Activated B cell treated with CpG ODN at 0.5 μM for 24 hours (primary cell): ENCODE measurements at regions not wholly inside any gene's neighbourhood (a gene's known extent, or its start where the extent isn't known, plus 50 kb on each side); places are given as distances from the start of the nearest gene placed in this dataset.

ENCODE experiments used
- ATAC-seq: fragments of 200-7000 bp; cut with Tn5 transposase; one replicate; pipeline ENCODE4 v1.10.0; 2021; ENCODE audit warnings: low read depth, mild to moderate bottlenecking, moderate library complexity
- CTCF ChIA-PET: fragments of 350-600 bp; sonication (Branson Sonifier 250); formaldehyde crosslinking; loops from one replicate; lab custom pipeline; 2021; ENCODE audit warnings: antibody characterized with exemption; lab: Charles Lee
- POLR2A ChIA-PET: fragments of 350-600 bp; sonication (Branson Sonifier 250); formaldehyde crosslinking; loops from one replicate; lab custom pipeline; 2021; ENCODE audit warnings: antibody characterized with exemption; lab: Charles Lee
- DNase-seq: peaks from one replicate; pipeline ENCODE4 v3.0.0; 2022
- H3K27ac Mint-ChIP-seq: one replicate; pipeline ENCODE4 v1.8.0; 2020; ENCODE audit warnings: mixed read lengths
- H3K27me3 Mint-ChIP-seq: one replicate; pipeline ENCODE4 v1.8.0; 2021; ENCODE audit warnings: mixed read lengths
- H3K36me3 Mint-ChIP-seq: one replicate; pipeline ENCODE4 v1.8.0; 2021; ENCODE audit warnings: low read depth, mixed read lengths
- H3K4me1 Mint-ChIP-seq: one replicate; pipeline ENCODE4 v1.8.0; 2021; ENCODE audit warnings: mixed read lengths
- H3K4me3 Mint-ChIP-seq: one replicate; pipeline ENCODE4 v1.8.0; 2020; ENCODE audit warnings: mild to moderate bottlenecking, mixed read lengths
- H3K9me3 Mint-ChIP-seq: one replicate; pipeline ENCODE4 v1.8.0; 2020; ENCODE audit warnings: mixed read lengths
- CTCF ChIP-seq: fragments of 200-600 bp; IDR thresholded peaks from one replicate; pipeline ENCODE4 v1.8.0; 2022; ENCODE audit warnings: antibody characterized with exemption, mild to moderate bottlenecking
- intact Hi-C: fragments of 100-400 bp; cut with micrococcal nuclease; formaldehyde crosslinking; loops from one replicate; pipeline ENCODE4 v1.15.1; 2024

GRCh38 chr17:69802045-69802740 is 272.8 kb upstream of the KCNJ16 start:
- H3K27me3 Mint-ChIP-seq = no peaks in the 10 kb centered on the region
- POLR2A ChIA-PET = no interaction called here
- no peak overlapping the region for H3K4me3 Mint-ChIP-seq
- no peaks in the 10 kb centered on the region for H3K4me1 Mint-ChIP-seq
- DNase-seq (no peak), ATAC-seq (no peak)
- H3K36me3 Mint-ChIP-seq = no peaks in the 10 kb centered on the region
- CTCF ChIA-PET = no interaction called here
- intact Hi-C loops = no loop called here
- TF ChIP-seq CTCF = no peak
- no peak overlapping the region for H3K27ac Mint-ChIP-seq
- no peaks in the 10 kb centered on the region for H3K9me3 Mint-ChIP-seq

- Mint-ChIP-seq H3K36me3 (no peaks in the 10 kb centered on the region), H3K4me3 (no peak overlapping the region), H3K4me1 (no peaks in the 10 kb centered on the region), H3K9me3 (no peaks in the 10 kb centered on the region), H3K27me3 (no peaks in the 10 kb centered on the region), H3K27ac (no peak overlapping the region)
- TF ChIP-seq CTCF = no peak
- ATAC-seq (no peak), DNase-seq (no peak)
- intact Hi-C loops = no loop called here
- POLR2A ChIA-PET = no interaction called here
- CTCF ChIA-PET = no interaction called here
Measured at GRCh38 chr17:69809331-69809730, 265.7 kb upstream of the KCNJ16 start.

- H3K27ac Mint-ChIP-seq = no peak overlapping the region
- no peaks in the 10 kb centered on the region for H3K27me3 Mint-ChIP-seq
Measured at GRCh38 chr17:69810326-69810965, 264.6 kb upstream of the KCNJ16 start.

GRCh38 chr17:69812240-69812837 is 262.7 kb upstream of the KCNJ16 start:
- H3K4me3 Mint-ChIP-seq = no peak overlapping the region
- no peak for TF ChIP-seq CTCF

More at GRCh38 chr17:69810326-69810965, 264.6 kb upstream of the KCNJ16 start:
- Mint-ChIP-seq H3K36me3 (no peaks in the 10 kb centered on the region), H3K4me1 (no peaks in the 10 kb centered on the region), H3K9me3 (no peaks in the 10 kb centered on the region), H3K4me3 (no peak overlapping the region)
- ATAC-seq = no peak
- no peak for TF ChIP-seq CTCF
- POLR2A ChIA-PET = no interaction called here
- CTCF ChIA-PET = no interaction called here
- no peak for DNase-seq
- intact Hi-C loops = no loop called here

GRCh38 chr17:69814031-69814430 is 261.0 kb upstream of the KCNJ16 start:
- ChIA-PET POLR2A (no interaction called here), CTCF (no interaction called here)
- H3K4me1 Mint-ChIP-seq = no peaks in the 10 kb centered on the region
- H3K36me3 Mint-ChIP-seq = no peaks in the 10 kb centered on the region
- DNase-seq (no peak), ATAC-seq (no peak)
- no peaks in the 10 kb centered on the region for H3K27me3 Mint-ChIP-seq
- intact Hi-C loops = no loop called here
- H3K27ac Mint-ChIP-seq = no peak overlapping the region
- no peak for TF ChIP-seq CTCF
- no peaks in the 10 kb centered on the region for H3K9me3 Mint-ChIP-seq
- H3K4me3 Mint-ChIP-seq = no peak overlapping the region

More at GRCh38 chr17:69812240-69812837, 262.7 kb upstream of the KCNJ16 start:
- Mint-ChIP-seq H3K27me3 (no peaks in the 10 kb centered on the region), H3K9me3 (no peaks in the 10 kb centered on the region), H3K27ac (no peak overlapping the region), H3K36me3 (no peaks in the 10 kb centered on the region), H3K4me1 (no peaks in the 10 kb centered on the region)
- ATAC-seq (no peak), DNase-seq (no peak)
- intact Hi-C loops = no loop called here
- POLR2A ChIA-PET = no interaction called here
- CTCF ChIA-PET = no interaction called here
